ENCODE measurements at regions not wholly inside any gene's neighbourhood (a gene's known extent, or its start where the extent isn't known, plus 50 kb on each side); places are given as distances from the start of the nearest gene placed in this dataset.

- no peak for TF ChIP-seq EZH2 (IDR thresholded peaks at IDR 0.05)
- TF ChIP-seq POLR2AphosphoS5 (IDR thresholded peaks at IDR 0.05; ENCODE audit: borderline replicate concordance, low read depth, low read length) = no peak
- TF ChIP-seq FOXP2 (optimal IDR thresholded peaks at IDR 0.05; ENCODE audit: control extremely low read depth, extremely low read length, insufficient read depth) = no peak
Measured at GRCh38 chr10:3330663-3331062, 158.1 kb upstream of the PITRM1 start.
